ENCODE measurements at regions not wholly inside any gene's neighbourhood (a gene's known extent, or its start where the extent isn't known, plus 50 kb on each side); places are given as distances from the start of the nearest gene placed in this dataset.

GRCh38 chr2:7649461-7650228 is 732.4 kb downstream of the RNF144A start:
- TF ChIP-seq ZNF701 (tag by site-specific recombination; IDR thresholded peaks at IDR 0.05) (no peak), TCF7L2 (IDR thresholded peaks at IDR 0.05; ENCODE audit: borderline replicate concordance, low read depth, low read length) (no peak), ZNF174 (tag by site-specific recombination; IDR thresholded peaks at IDR 0.05) (no peak), ZNF677 (tag by site-specific recombination; IDR thresholded peaks at IDR 0.05) (no peak), KLF7 (tag by site-specific recombination; IDR thresholded peaks at IDR 0.05; ENCODE audit: borderline replicate concordance) (no peak), ZEB2 (tag by site-specific recombination; IDR thresholded peaks at IDR 0.05) (no peak)
- Histone ChIP-seq H3K4me1 (ENCODE audit: control insufficient read depth, insufficient read depth, low read length) (no peaks in the 10 kb centered on the region), H3K27ac (ENCODE audit: extremely low read depth, low read depth, low read length) (no peak overlapping the region), H3K9me3 (ENCODE audit: control insufficient read depth, insufficient read depth, low read depth, low read length) (no peaks in the 10 kb centered on the region), H3K36me3 (ENCODE audit: control insufficient read depth in 2 of 2, insufficient read depth in 1 of 2, low read length in 2 of 2) (no peaks in the 10 kb centered on the region), H3K4me3 (ENCODE audit: low read depth, low read length) (no peak overlapping the region)
- ChIA-PET CTCF (interaction anchor here (0.7 to 1.6 kb wide), 2 partner anchors 22 to 469 kb away, joined by 3 to 5 read pairs; no protein-coding TSS in a partner anchor), POLR2A (no interaction called here)

GRCh38 chr2:7653617-7654016 is 736.4 kb downstream of the RNF144A start:
- Histone ChIP-seq H3K27ac (ENCODE audit: extremely low read depth, low read depth, low read length) (no peak overlapping the region), H3K4me3 (ENCODE audit: low read depth, low read length) (no peak overlapping the region), H3K4me1 (ENCODE audit: control insufficient read depth, insufficient read depth, low read length) (no peaks in the 10 kb centered on the region), H3K9me3 (ENCODE audit: control insufficient read depth, insufficient read depth, low read depth, low read length) (no peaks in the 10 kb centered on the region), H3K36me3 (ENCODE audit: control insufficient read depth in 2 of 2, insufficient read depth in 1 of 2, low read length in 2 of 2) (no peaks in the 10 kb centered on the region)
- CTCF ChIA-PET: interaction anchor here (1.0 kb wide), 1 partner anchor 11 kb away, joined by 4 read pairs; no protein-coding TSS in a partner anchor
- TF ChIP-seq KLF16 (tag by site-specific recombination; IDR thresholded peaks at IDR 0.05) (no peak), ZNF449 (tag by site-specific recombination; IDR thresholded peaks at IDR 0.05) (no peak), ZBTB17 (tag by site-specific recombination; IDR thresholded peaks at IDR 0.05) (no peak), ZNF239 (tag by site-specific recombination; IDR thresholded peaks at IDR 0.05) (no peak), WT1 (tag by site-specific recombination; IDR thresholded peaks at IDR 0.05) (no peak), FEZF1 (tag by site-specific recombination; IDR thresholded peaks at IDR 0.05) (no peak), ZNF394 (tag by site-specific recombination; IDR thresholded peaks at IDR 0.05; ENCODE audit: borderline replicate concordance) (no peak), ZBTB1 (tag by site-specific recombination; IDR thresholded peaks at IDR 0.05) (no peak), GFI1B (tag by site-specific recombination; IDR thresholded peaks at IDR 0.05) (no peak), ZNF266 (tag by site-specific recombination; IDR thresholded peaks at IDR 0.05; ENCODE audit: low read depth) (no peak), ZNF311 (tag by site-specific recombination; IDR thresholded peaks at IDR 0.05; ENCODE audit: borderline replicate concordance) (no peak), GLI2 (tag by site-specific recombination; IDR thresholded peaks at IDR 0.05; ENCODE audit: borderline replicate concordance, low read depth) (no peak), ZNF837 (tag by site-specific recombination; IDR thresholded peaks at IDR 0.05) (no peak), PATZ1 (tag by site-specific recombination; IDR thresholded peaks at IDR 0.05) (no peak), ZNF692 (tag by site-specific recombination; IDR thresholded peaks at IDR 0.05) (no peak), ZNF114 (tag by site-specific recombination; IDR thresholded peaks at IDR 0.05) (no peak), HIC1 (tag by site-specific recombination; IDR thresholded peaks at IDR 0.05) (no peak)
- POLR2A ChIA-PET: no interaction called here
